IMR-90 (cell line): ENCODE measurements at regions not wholly inside any gene's neighbourhood (a gene's known extent, or its start where the extent isn't known, plus 50 kb on each side); places are given as distances from the start of the nearest gene placed in this dataset.

ENCODE experiments used
- ATAC-seq: fragments of 200-7000 bp; cut with Tn5 transposase; 2 replicates; pipeline ENCODE4 v1.9.1; 2020; ENCODE audit warnings: low read depth, mild to moderate bottlenecking, moderate library complexity
- BruUV-seq: library from RNA; stranded (reverse); fragments of 400-500 nt; replicated peaks from 2 replicates; lab custom pipeline; 2021; lab: Mats Ljungman, UMichigan
- CTCF ChIA-PET: fragments of 300-600 bp; formaldehyde crosslinking; extraction: SDS; loops from one replicate; lab custom pipeline; 2021; ENCODE audit warnings: antibody characterized with exemption; lab: Yijun Ruan, JAX
- POLR2A ChIA-PET: fragments of 300-600 bp; sonication (Branson Sonifier 250); formaldehyde crosslinking; loops from one replicate; lab custom pipeline; 2022; ENCODE audit warnings: antibody characterized with exemption; ENCODE audit not compliant: unreplicated experiment; lab: Charles Lee
- DNase-seq: peaks from one replicate; pipeline ENCODE4 v3.0.0; 2013
- H2AFZ ChIP-seq: replicated peaks from 2 replicates; pipeline ENCODE3; 2013; ENCODE audit warnings: low read length, mild to moderate bottlenecking; ENCODE audit not compliant: poor library complexity
- H2AK5ac ChIP-seq: 2 replicates; pipeline ENCODE4 v1.6.1; 2013; ENCODE audit warnings: low read depth, low read length, inconsistent platforms
- H2AK9ac ChIP-seq: replicated peaks from 2 replicates; pipeline ENCODE3; 2013; ENCODE audit warnings: mild to moderate bottlenecking, low read depth, low read length, moderate library complexity; ENCODE audit not compliant: poor library complexity
- H2BK120ac ChIP-seq: 2 replicates; pipeline ENCODE4 v1.6.1; 2013; ENCODE audit warnings: low read depth, low read length, inconsistent platforms
- H2BK15ac ChIP-seq: 3 replicates; pipeline ENCODE4 v1.6.1; 2013; ENCODE audit warnings: low read depth, low read length, inconsistent platforms
- H2BK20ac ChIP-seq: 2 replicates; pipeline ENCODE4 v1.6.1; 2013; ENCODE audit warnings: low read depth, mild to moderate bottlenecking, inconsistent platforms, low read length, moderate library complexity
- H2BK5ac ChIP-seq: 2 replicates; pipeline ENCODE4 v1.6.1; 2013; ENCODE audit warnings: mild to moderate bottlenecking, low read depth, low read length, inconsistent platforms; ENCODE audit not compliant: poor library complexity, severe bottlenecking
- H3K14ac ChIP-seq: replicated peaks from 2 replicates; pipeline ENCODE4 v1.6.1; 2013; ENCODE audit warnings: low read depth, low read length, inconsistent platforms
- H3K18ac ChIP-seq: 2 replicates; pipeline ENCODE4 v1.6.1; 2013; ENCODE audit warnings: low read depth, low read length, control low read depth
- H3K23ac ChIP-seq: 2 replicates; pipeline ENCODE4 v1.6.1; 2013; ENCODE audit warnings: low read depth, low read length, inconsistent platforms
- H3K27ac ChIP-seq: 2 replicates; pipeline ENCODE4 v1.5.1; 2013; ENCODE audit warnings: mild to moderate bottlenecking, control low read depth, low read length; ENCODE audit not compliant: insufficient read depth
- H3K27me3 ChIP-seq: 2 replicates; pipeline ENCODE4 v1.6.1; 2013; ENCODE audit warnings: low read length; ENCODE audit not compliant: control insufficient read depth, insufficient read depth
- H3K36me3 ChIP-seq: 2 replicates; pipeline ENCODE4 v1.6.1; 2013; ENCODE audit warnings: low read length, mixed read lengths; ENCODE audit not compliant: control insufficient read depth, insufficient read depth
- H3K4ac ChIP-seq: 2 replicates; pipeline ENCODE4 v1.6.1; 2013; ENCODE audit warnings: low read depth, low read length, inconsistent platforms
- H3K4me1 ChIP-seq: 2 replicates; pipeline ENCODE4 v1.6.1; 2013; ENCODE audit warnings: low read length, mixed read lengths; ENCODE audit not compliant: control insufficient read depth, insufficient read depth
- H3K4me2 ChIP-seq: 2 replicates; pipeline ENCODE4 v1.6.1; 2013; ENCODE audit warnings: low read depth, mild to moderate bottlenecking, control low read depth, low read length, moderate library complexity
- H3K4me3 ChIP-seq: 2 replicates; pipeline ENCODE4 v1.5.1; 2013; ENCODE audit warnings: low read depth, mild to moderate bottlenecking, control low read depth, low read length, moderate library complexity; ENCODE audit not compliant: insufficient read depth
- H3K56ac ChIP-seq: 2 replicates; pipeline ENCODE4 v1.6.1; 2013; ENCODE audit warnings: low read length, inconsistent platforms; ENCODE audit not compliant: insufficient read depth; ENCODE audit errors: extremely low read depth
- H3K79me1 ChIP-seq, 2 experiments: 2 replicates each; pipeline ENCODE4 v1.6.1; 2013; ENCODE audit warnings: low read length in 2 of 2, inconsistent platforms in 1 of 2, low read depth in 1 of 2
- H3K9ac ChIP-seq: 2 replicates; pipeline ENCODE4 v1.6.1; 2013; ENCODE audit warnings: low read depth, low read length, control low read depth
- H3K9me1 ChIP-seq: 2 replicates; pipeline ENCODE4 v1.6.1; 2013; ENCODE audit warnings: low read length, inconsistent platforms; ENCODE audit not compliant: insufficient read depth
- H3K9me3 ChIP-seq: 2 replicates; pipeline ENCODE4 v1.6.1; 2013; ENCODE audit warnings: low read length; ENCODE audit not compliant: control insufficient read depth, insufficient read depth
- H4K20me1 ChIP-seq: 2 replicates; pipeline ENCODE4 v1.6.1; 2013; ENCODE audit warnings: low read length, inconsistent platforms; ENCODE audit not compliant: insufficient read depth
- H4K5ac ChIP-seq: 2 replicates; pipeline ENCODE4 v1.6.1; 2013; ENCODE audit warnings: mild to moderate bottlenecking, low read depth, low read length, control low read depth
- H4K8ac ChIP-seq, 2 experiments: 2 replicates each; pipeline ENCODE4 v1.6.1; 2013; ENCODE audit warnings: low read depth in 2 of 2, low read length in 2 of 2, control low read depth in 1 of 2, inconsistent platforms in 1 of 2
- H4K91ac ChIP-seq: 2 replicates; pipeline ENCODE4 v1.6.1; 2013; ENCODE audit warnings: low read depth, low read length, inconsistent platforms; ENCODE audit not compliant: insufficient read depth
- BHLHE40 ChIP-seq: fragments of 150-350 bp; IDR thresholded peaks from 2 replicates; pipeline ENCODE4 v1.6.1; 2016; ENCODE audit warnings: mild to moderate bottlenecking, low read depth, low read length
- CEBPB ChIP-seq: IDR thresholded peaks from 2 replicates; pipeline ENCODE4 v1.6.1; 2012; ENCODE audit warnings: low read depth, low read length, improper control_type of control experiment
- CHD1 ChIP-seq: IDR thresholded peaks from 2 replicates; pipeline ENCODE4 v1.6.1; 2012; ENCODE audit warnings: low read depth, low read length, improper control_type of control experiment
- ELK1 ChIP-seq: fragments of 150-350 bp; IDR thresholded peaks from 2 replicates; pipeline ENCODE4 v1.6.1; 2016; ENCODE audit warnings: low read depth, mild to moderate bottlenecking, low read length, moderate library complexity, borderline replicate concordance
- FOS ChIP-seq: fragments of 150-350 bp; IDR thresholded peaks from 2 replicates; pipeline ENCODE4 v1.6.1; 2016; ENCODE audit warnings: low read depth, low read length
- MAFK ChIP-seq: IDR thresholded peaks from 2 replicates; pipeline ENCODE4 v1.6.1; 2012; ENCODE audit warnings: low read depth, low read length, improper control_type of control experiment
- MAZ ChIP-seq: IDR thresholded peaks from 2 replicates; pipeline ENCODE4 v1.6.1; 2012; ENCODE audit warnings: low read depth, mild to moderate bottlenecking, low read length, improper control_type of control experiment, moderate library complexity, borderline replicate concordance
- MXI1 ChIP-seq: IDR thresholded peaks from 2 replicates; pipeline ENCODE4 v1.6.1; 2012; ENCODE audit warnings: low read depth, mild to moderate bottlenecking, low read length, moderate library complexity, borderline replicate concordance
- NFE2L2 ChIP-seq: fragments of 150-350 bp; IDR thresholded peaks from 2 replicates; pipeline ENCODE4 v1.6.1; 2016; ENCODE audit warnings: low read depth, mild to moderate bottlenecking, low read length
- POLR2A ChIP-seq: IDR thresholded peaks from 2 replicates; pipeline ENCODE4 v1.6.1; 2012; ENCODE audit warnings: mild to moderate bottlenecking, low read depth, low read length
- RAD21 ChIP-seq: IDR thresholded peaks from 2 replicates; pipeline ENCODE4 v1.6.1; 2012; ENCODE audit warnings: low read length, improper control_type of control experiment
- RCOR1 ChIP-seq: IDR thresholded peaks from 2 replicates; pipeline ENCODE4 v1.6.1; 2012; ENCODE audit warnings: mild to moderate bottlenecking, low read length, improper control_type of control experiment; ENCODE audit not compliant: insufficient replicate concordance
- RFX5 ChIP-seq: IDR thresholded peaks from 2 replicates; pipeline ENCODE4 v1.8.0; 2012; ENCODE audit warnings: low read depth, mild to moderate bottlenecking, low read length, moderate library complexity
- SMC3 ChIP-seq: fragments of 150-350 bp; IDR thresholded peaks from 2 replicates; pipeline ENCODE4 v1.6.1; 2016; ENCODE audit warnings: low read depth, mild to moderate bottlenecking, antibody characterized with exemption, low read length, moderate library complexity
- USF2 ChIP-seq: fragments of 150-350 bp; IDR thresholded peaks from 2 replicates; pipeline ENCODE4 v1.6.1; 2017; ENCODE audit warnings: mild to moderate bottlenecking, antibody characterized with exemption, low read length, low read depth
- dilution Hi-C: fragments of 300-500 bp; cut with HindIII; formaldehyde crosslinking; loops from one replicate; pipeline ENCODE4 v1.14.3; 2018; ENCODE audit warnings: low sequenced_read_pairs; ENCODE audit not compliant: unreplicated experiment
- in situ Hi-C: fragments of 300-500 bp; cut with MboI; formaldehyde crosslinking; loops from 3 replicates; pipeline ENCODE4 v1.14.3; 2019; ENCODE audit warnings: low sequenced_read_pairs, inconsistent platforms, mixed read lengths
- intact Hi-C: fragments of 100-400 bp; cut with micrococcal nuclease; formaldehyde crosslinking; loops from 2 replicates; pipeline ENCODE4 v1.10.0; 2022
- TF ChIP-seq, protein P1 (sequence below): conservative IDR thresholded peaks from 2 replicates; pipeline ENCODE4 v1.5.1; 2012; ENCODE audit warnings: mild to moderate bottlenecking, low read depth, low read length, improper control_type of control experiment

GRCh38 chr17:6924208-6924607 lies 71.6 kb upstream of the ALOX12 start:
- POLR2A ChIA-PET, result no interaction called here
- in situ Hi-C loops, result loop anchor here (25.0 kb wide), 1 partner anchor 213 kb away; no protein-coding TSS in a partner anchor

More at GRCh38 chr17:6924208-6924607, 71.6 kb upstream of the ALOX12 start:
- CTCF ChIA-PET, result no interaction called here
- Histone ChIP-seq H3K14ac (no peak overlapping the region), H4K5ac (no peak overlapping the region), H4K20me1 (no peaks in the 10 kb centered on the region), H2AK5ac (no peak overlapping the region), H4K8ac (no peak overlapping the region), H2AK9ac (no peak overlapping the region), H2BK15ac (no peak overlapping the region), H2BK120ac (no peak overlapping the region), H3K4me2 (no peak overlapping the region), H2BK20ac (no peak overlapping the region), H3K9ac (no peak overlapping the region), H3K4me1 (peaks cover 2% of the 10 kb centered on the region; the same call in 1 of the 2 replicates), H3K27ac (no peak overlapping the region), H4K91ac (no peak overlapping the region), H3K9me1 (no peaks in the 10 kb centered on the region), H3K27me3 (peaks cover 10% of the 10 kb centered on the region), H2BK5ac (no peak overlapping the region), H3K56ac (no peak overlapping the region), H3K4ac (no peak overlapping the region), H3K79me1 (no peaks in the 10 kb centered on the region), H3K18ac (no peak overlapping the region), H3K4me3 (no peak overlapping the region), H3K36me3 (no peaks in the 10 kb centered on the region), H3K23ac (no peak overlapping the region), H3K9me3 (no peaks in the 10 kb centered on the region), H2AFZ (no peak overlapping the region)
- DNase-seq (no peak), ATAC-seq (no peak)
- intact Hi-C loops, result no loop called here
- TF ChIP-seq BHLHE40 (no peak), SMC3 (no peak), MAFK (no peak), NFE2L2 (no peak), FOS (no peak), CHD1 (no peak), USF2 (no peak), MXI1 (no peak), POLR2A (no peak), CEBPB (no peak), MAZ (no peak), RAD21 (no peak), RFX5 (no peak), RCOR1 (no peak), ELK1 (no peak)
- TF ChIP-seq, protein P1, sequence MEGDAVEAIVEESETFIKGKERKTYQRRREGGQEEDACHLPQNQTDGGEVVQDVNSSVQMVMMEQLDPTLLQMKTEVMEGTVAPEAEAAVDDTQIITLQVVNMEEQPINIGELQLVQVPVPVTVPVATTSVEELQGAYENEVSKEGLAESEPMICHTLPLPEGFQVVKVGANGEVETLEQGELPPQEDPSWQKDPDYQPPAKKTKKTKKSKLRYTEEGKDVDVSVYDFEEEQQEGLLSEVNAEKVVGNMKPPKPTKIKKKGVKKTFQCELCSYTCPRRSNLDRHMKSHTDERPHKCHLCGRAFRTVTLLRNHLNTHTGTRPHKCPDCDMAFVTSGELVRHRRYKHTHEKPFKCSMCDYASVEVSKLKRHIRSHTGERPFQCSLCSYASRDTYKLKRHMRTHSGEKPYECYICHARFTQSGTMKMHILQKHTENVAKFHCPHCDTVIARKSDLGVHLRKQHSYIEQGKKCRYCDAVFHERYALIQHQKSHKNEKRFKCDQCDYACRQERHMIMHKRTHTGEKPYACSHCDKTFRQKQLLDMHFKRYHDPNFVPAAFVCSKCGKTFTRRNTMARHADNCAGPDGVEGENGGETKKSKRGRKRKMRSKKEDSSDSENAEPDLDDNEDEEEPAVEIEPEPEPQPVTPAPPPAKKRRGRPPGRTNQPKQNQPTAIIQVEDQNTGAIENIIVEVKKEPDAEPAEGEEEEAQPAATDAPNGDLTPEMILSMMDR, result no peak
- BruUV-seq, result no TSS peak
- dilution Hi-C loops, result no loop called here
